ENCODE measurements at regions not wholly inside any gene's neighbourhood (a gene's known extent, or its start where the extent isn't known, plus 50 kb on each side); places are given as distances from the start of the nearest gene placed in this dataset.

GRCh38 chr10:110363572-110364411, 59.1 kb upstream of the SMNDC1 start:
- no peak overlapping the region for H3K4me3 ChIP-seq (ENCODE audit: low read depth in 2 of 2, low read length in 1 of 2)
- no peaks in the 10 kb centered on the region for H3K36me3 ChIP-seq (replicated peaks in 1 of 2; ENCODE audit: control insufficient read depth in 1 of 2, insufficient read depth in 2 of 2, low read length in 1 of 2)
- H3K9me2 ChIP-seq: no peaks in the 10 kb centered on the region
- WGBS (ENCODE audit: low lambda C conversion rate): 91% methylated on average over 20 of the region's 20 CpGs
- no peaks in the 10 kb centered on the region for H3K27me3 ChIP-seq (ENCODE audit: insufficient read depth)
- H3K4me1 ChIP-seq (ENCODE audit: control insufficient read depth in 1 of 2, insufficient read depth in 2 of 2, low read depth in 1 of 2, low read length in 1 of 2): peaks cover 0 to 5% of the 10 kb centered on the region in 2 experiments; a peak in 2 of 4 replicates
- H2AFZ ChIP-seq (ENCODE audit: low read depth): no peak overlapping the region
- H3F3A ChIP-seq (replicated peaks; ENCODE audit: insufficient read depth): no peaks in the 10 kb centered on the region
- CTCF ChIA-PET: interaction anchor here (4.4 kb wide), 1 partner anchor 9 kb away, joined by 31 read pairs; no protein-coding TSS in a partner anchor
- H3K9ac ChIP-seq: no peak overlapping the region
- no peaks in the 10 kb centered on the region for H3K9me3 ChIP-seq
- POLR2A ChIA-PET: no interaction called here
- no peak overlapping the region for H3K4me2 ChIP-seq
- no peak for DNase-seq
- H3K27ac ChIP-seq (ENCODE audit: low read depth in 2 of 2, low read length in 1 of 2): no peak overlapping the region
- no peaks in the 10 kb centered on the region for H3K79me2 ChIP-seq (ENCODE audit: insufficient read depth)
- H4K20me1 ChIP-seq (ENCODE audit: insufficient read depth): no peaks in the 10 kb centered on the region
- TF ChIP-seq CHD2 (IDR thresholded peaks at IDR 0.05; ENCODE audit: low read length, partially characterized antibody): no peak

DNA sequence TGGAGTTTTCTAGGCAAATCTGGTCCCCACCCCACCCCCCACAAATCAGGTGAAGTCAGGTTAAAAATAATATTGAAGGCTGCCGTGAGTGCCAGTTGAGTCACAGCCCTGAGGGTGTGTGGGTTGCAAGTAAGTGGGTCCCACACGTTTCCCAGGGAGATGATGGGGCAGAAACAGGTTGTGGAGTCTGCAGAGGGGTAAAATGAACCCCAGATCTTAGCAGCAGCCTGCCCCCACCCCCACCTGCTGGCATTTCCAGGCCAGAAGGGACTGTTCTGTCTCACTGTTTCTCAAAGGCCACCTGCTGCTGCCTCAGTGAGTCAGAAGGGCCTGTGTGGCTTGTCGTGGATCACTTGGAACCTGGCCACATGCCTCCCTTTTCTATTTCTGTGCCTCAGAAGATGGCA, 59.8 kb upstream of the SMNDC1 start:
- Histone ChIP-seq H3K79me2 (ENCODE audit: insufficient read depth) (no peaks in the 10 kb centered on the region), H3K4me2 (no peak overlapping the region), H3K9me2 (no peaks in the 10 kb centered on the region), H3K9ac (no peak overlapping the region), H3K9me3 (no peaks in the 10 kb centered on the region), H4K20me1 (ENCODE audit: insufficient read depth) (no peaks in the 10 kb centered on the region), H3F3A (replicated peaks; ENCODE audit: insufficient read depth) (no peaks in the 10 kb centered on the region), H3K4me3 (ENCODE audit: low read depth in 2 of 2, low read length in 1 of 2) (no peak overlapping the region), H2AFZ (ENCODE audit: low read depth) (no peak overlapping the region), H3K27ac (ENCODE audit: low read depth in 2 of 2, low read length in 1 of 2) (no peak overlapping the region), H3K4me1 (ENCODE audit: control insufficient read depth in 1 of 2, insufficient read depth in 2 of 2, low read depth in 1 of 2, low read length in 1 of 2) (peaks cover 0 to 5% of the 10 kb centered on the region in 2 experiments; a peak in 2 of 4 replicates), H3K36me3 (replicated peaks in 1 of 2; ENCODE audit: control insufficient read depth in 1 of 2, insufficient read depth in 2 of 2, low read length in 1 of 2) (no peaks in the 10 kb centered on the region), H3K27me3 (ENCODE audit: insufficient read depth) (no peaks in the 10 kb centered on the region)
- 52% methylated on average over 3 of the region's 3 CpGs for WGBS (ENCODE audit: low lambda C conversion rate)
- POLR2A ChIA-PET: no interaction called here
- CTCF ChIA-PET: interaction anchor here (4.4 kb wide), 1 partner anchor 10 kb away, joined by 31 read pairs; no protein-coding TSS in a partner anchor
- no peak for DNase-seq
- no peak for TF ChIP-seq EP300 (IDR thresholded peaks at IDR 0.05; ENCODE audit: borderline replicate concordance in 1 of 2, low read depth in 1 of 2, low read length in 1 of 2)
- TF ChIP-seq TCF12 (IDR thresholded peaks at IDR 0.05): 0 out of 2 replicates have a peak, but pooled peaks have one; percentile 10
- TF ChIP-seq JUND (IDR thresholded peaks at IDR 0.05): no peak

- no peaks in the 10 kb centered on the region for H3F3A ChIP-seq (replicated peaks; ENCODE audit: insufficient read depth)
- DNase-seq: no peak
- no peak overlapping the region for H3K9ac ChIP-seq
- no peaks in the 10 kb centered on the region for H3K9me2 ChIP-seq
- WGBS (ENCODE audit: low lambda C conversion rate): 92% methylated on average over 8 of the region's 9 CpGs
- no peaks in the 10 kb centered on the region for H3K9me3 ChIP-seq
- H3K4me3 ChIP-seq (ENCODE audit: low read depth in 2 of 2, low read length in 1 of 2): no peak overlapping the region
- H3K27ac ChIP-seq (ENCODE audit: low read depth in 2 of 2, low read length in 1 of 2): no peak overlapping the region
- CTCF ChIA-PET: interaction anchor here (0.9 to 4.4 kb wide), 5 partner anchors 11 to 131 kb away, joined by 3 to 31 read pairs (median 3); no protein-coding TSS in a partner anchor
- H3K79me2 ChIP-seq (ENCODE audit: insufficient read depth): no peaks in the 10 kb centered on the region
- no peaks in the 10 kb centered on the region for H3K27me3 ChIP-seq (ENCODE audit: insufficient read depth)
- POLR2A ChIA-PET: no interaction called here
- H3K4me2 ChIP-seq: no peak overlapping the region
- peaks cover 0 to 5% of the 10 kb centered on the region in 2 experiments; a peak in 2 of 4 replicates for H3K4me1 ChIP-seq (ENCODE audit: control insufficient read depth in 1 of 2, insufficient read depth in 2 of 2, low read depth in 1 of 2, low read length in 1 of 2)
- H4K20me1 ChIP-seq (ENCODE audit: insufficient read depth): no peaks in the 10 kb centered on the region
- no peak overlapping the region for H2AFZ ChIP-seq (ENCODE audit: low read depth)
- H3K36me3 ChIP-seq (replicated peaks in 1 of 2; ENCODE audit: control insufficient read depth in 1 of 2, insufficient read depth in 2 of 2, low read length in 1 of 2): no peaks in the 10 kb centered on the region
- TF ChIP-seq NFIC (IDR thresholded peaks at IDR 0.05; ENCODE audit: borderline replicate concordance) (no peak), SMC3 (IDR thresholded peaks at IDR 0.05; ENCODE audit: low read depth, low read length) (no peak), PBX3 (IDR thresholded peaks at IDR 0.05) (no peak), POLR2AphosphoS5 (IDR thresholded peaks at IDR 0.05; ENCODE audit: low read depth, low read length) (no peak), EZH2phosphoT487 (IDR thresholded peaks at IDR 0.05; ENCODE audit: borderline replicate concordance, low read depth) (no peak), GABPA (IDR thresholded peaks at IDR 0.05; ENCODE audit: low read depth) (no peak), EP300 (IDR thresholded peaks at IDR 0.05; ENCODE audit: borderline replicate concordance in 1 of 2, low read depth in 1 of 2, low read length in 1 of 2) (no peak), MEF2A (IDR thresholded peaks at IDR 0.05; ENCODE audit: borderline replicate concordance, low read depth) (no peak), RFX5 (IDR thresholded peaks at IDR 0.05; ENCODE audit: low read length) (no peak), FOXJ3 (CRISPR knock-in tag; IDR thresholded peaks at IDR 0.05) (no peak)
- TF ChIP-seq, protein P1, sequence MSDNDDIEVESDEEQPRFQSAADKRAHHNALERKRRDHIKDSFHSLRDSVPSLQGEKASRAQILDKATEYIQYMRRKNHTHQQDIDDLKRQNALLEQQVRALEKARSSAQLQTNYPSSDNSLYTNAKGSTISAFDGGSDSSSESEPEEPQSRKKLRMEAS (IDR thresholded peaks at IDR 0.05; ENCODE audit: low read depth): no peak
- TF ChIP-seq, protein P2, sequence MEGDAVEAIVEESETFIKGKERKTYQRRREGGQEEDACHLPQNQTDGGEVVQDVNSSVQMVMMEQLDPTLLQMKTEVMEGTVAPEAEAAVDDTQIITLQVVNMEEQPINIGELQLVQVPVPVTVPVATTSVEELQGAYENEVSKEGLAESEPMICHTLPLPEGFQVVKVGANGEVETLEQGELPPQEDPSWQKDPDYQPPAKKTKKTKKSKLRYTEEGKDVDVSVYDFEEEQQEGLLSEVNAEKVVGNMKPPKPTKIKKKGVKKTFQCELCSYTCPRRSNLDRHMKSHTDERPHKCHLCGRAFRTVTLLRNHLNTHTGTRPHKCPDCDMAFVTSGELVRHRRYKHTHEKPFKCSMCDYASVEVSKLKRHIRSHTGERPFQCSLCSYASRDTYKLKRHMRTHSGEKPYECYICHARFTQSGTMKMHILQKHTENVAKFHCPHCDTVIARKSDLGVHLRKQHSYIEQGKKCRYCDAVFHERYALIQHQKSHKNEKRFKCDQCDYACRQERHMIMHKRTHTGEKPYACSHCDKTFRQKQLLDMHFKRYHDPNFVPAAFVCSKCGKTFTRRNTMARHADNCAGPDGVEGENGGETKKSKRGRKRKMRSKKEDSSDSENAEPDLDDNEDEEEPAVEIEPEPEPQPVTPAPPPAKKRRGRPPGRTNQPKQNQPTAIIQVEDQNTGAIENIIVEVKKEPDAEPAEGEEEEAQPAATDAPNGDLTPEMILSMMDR (IDR thresholded peaks at IDR 0.05): no peak
- TF ChIP-seq, protein P3, sequence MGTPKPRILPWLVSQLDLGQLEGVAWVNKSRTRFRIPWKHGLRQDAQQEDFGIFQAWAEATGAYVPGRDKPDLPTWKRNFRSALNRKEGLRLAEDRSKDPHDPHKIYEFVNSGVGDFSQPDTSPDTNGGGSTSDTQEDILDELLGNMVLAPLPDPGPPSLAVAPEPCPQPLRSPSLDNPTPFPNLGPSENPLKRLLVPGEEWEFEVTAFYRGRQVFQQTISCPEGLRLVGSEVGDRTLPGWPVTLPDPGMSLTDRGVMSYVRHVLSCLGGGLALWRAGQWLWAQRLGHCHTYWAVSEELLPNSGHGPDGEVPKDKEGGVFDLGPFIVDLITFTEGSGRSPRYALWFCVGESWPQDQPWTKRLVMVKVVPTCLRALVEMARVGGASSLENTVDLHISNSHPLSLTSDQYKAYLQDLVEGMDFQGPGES (IDR thresholded peaks at IDR 0.05; ENCODE audit: low read depth, low read length): no peak
Observed at GRCh38 chr10:110365356-110366143, 60.8 kb upstream of the SMNDC1 start.
